ENCODE measurements at regions not wholly inside any gene's neighbourhood (a gene's known extent, or its start where the extent isn't known, plus 50 kb on each side); places are given as distances from the start of the nearest gene placed in this dataset.

DNA sequence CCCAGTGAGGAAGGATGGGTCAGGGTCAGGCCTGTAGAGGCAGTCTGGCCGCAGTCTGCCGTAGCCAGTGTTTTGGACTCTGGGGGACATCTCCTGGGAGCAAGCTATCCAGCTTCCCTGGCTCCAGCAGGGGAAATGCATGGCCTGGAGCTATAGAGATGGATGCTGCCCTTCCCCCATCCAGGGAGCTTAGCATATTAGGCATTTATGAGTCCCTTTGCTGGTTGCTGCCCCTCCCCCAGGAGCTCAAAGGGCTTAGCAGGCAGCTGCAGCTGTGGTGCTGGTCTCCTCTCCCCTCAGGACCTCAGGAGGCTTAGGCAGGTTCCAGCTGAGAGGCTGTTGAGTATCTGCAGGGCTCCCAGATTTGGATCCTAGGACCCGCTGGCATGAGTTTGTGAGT is 1158.7 kb downstream of the DTWD2 start:
- H2AFZ ChIP-seq (ENCODE audit: low read length): no peak overlapping the region
- no peak for TF ChIP-seq EZH2phosphoT487 (IDR thresholded peaks at IDR 0.05; ENCODE audit: low read length)
- TF ChIP-seq, protein P1, sequence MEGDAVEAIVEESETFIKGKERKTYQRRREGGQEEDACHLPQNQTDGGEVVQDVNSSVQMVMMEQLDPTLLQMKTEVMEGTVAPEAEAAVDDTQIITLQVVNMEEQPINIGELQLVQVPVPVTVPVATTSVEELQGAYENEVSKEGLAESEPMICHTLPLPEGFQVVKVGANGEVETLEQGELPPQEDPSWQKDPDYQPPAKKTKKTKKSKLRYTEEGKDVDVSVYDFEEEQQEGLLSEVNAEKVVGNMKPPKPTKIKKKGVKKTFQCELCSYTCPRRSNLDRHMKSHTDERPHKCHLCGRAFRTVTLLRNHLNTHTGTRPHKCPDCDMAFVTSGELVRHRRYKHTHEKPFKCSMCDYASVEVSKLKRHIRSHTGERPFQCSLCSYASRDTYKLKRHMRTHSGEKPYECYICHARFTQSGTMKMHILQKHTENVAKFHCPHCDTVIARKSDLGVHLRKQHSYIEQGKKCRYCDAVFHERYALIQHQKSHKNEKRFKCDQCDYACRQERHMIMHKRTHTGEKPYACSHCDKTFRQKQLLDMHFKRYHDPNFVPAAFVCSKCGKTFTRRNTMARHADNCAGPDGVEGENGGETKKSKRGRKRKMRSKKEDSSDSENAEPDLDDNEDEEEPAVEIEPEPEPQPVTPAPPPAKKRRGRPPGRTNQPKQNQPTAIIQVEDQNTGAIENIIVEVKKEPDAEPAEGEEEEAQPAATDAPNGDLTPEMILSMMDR (IDR thresholded peaks at IDR 0.05; ENCODE audit: low read length): no peak
- no peak for TF ChIP-seq EZH2 (optimal IDR thresholded peaks at IDR 0.05; ENCODE audit: low read depth, low read length)

DNA sequence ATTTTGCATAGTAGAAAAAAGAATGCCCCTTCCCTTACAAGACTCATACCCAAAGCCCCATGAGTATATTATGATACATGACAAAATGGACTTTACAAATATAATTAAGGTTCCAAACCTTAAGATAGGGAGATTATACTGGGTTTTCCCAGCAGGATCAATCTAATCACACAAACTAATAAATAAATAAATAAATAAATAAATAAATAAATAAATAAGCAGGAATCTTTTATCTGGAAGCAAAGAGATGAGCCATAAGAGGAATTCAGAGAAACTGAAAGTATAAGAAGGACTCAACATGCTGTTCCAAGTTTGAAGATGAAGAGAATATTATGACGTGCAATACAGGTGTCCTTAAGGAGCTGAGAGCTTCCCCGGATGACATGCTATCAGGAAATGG is 1174.5 kb downstream of the DTWD2 start:
- no peaks in the 10 kb centered on the region for H4K20me1 ChIP-seq (ENCODE audit: insufficient read depth, low read length)
- TF ChIP-seq, protein P1 (IDR thresholded peaks at IDR 0.05; ENCODE audit: low read length): no peak
- TF ChIP-seq EZH2phosphoT487 (IDR thresholded peaks at IDR 0.05; ENCODE audit: low read length) (no peak), EZH2 (optimal IDR thresholded peaks at IDR 0.05; ENCODE audit: low read depth, low read length) (no peak)
- H3K79me2 ChIP-seq (ENCODE audit: low read length): no peaks in the 10 kb centered on the region
- no peaks in the 10 kb centered on the region for H3F3A ChIP-seq (ENCODE audit: insufficient read depth, low read length)
- H3K27me3 ChIP-seq (replicated peaks; ENCODE audit: insufficient read depth, low read length): no peaks in the 10 kb centered on the region
- H3K4me1 ChIP-seq (ENCODE audit: low read length): no peaks in the 10 kb centered on the region
- no peak overlapping the region for H2AFZ ChIP-seq (ENCODE audit: low read length)
- H3K27ac ChIP-seq (ENCODE audit: low read length): no peak overlapping the region
- no peak overlapping the region for H3K4me3 ChIP-seq (ENCODE audit: low read length)
- no peaks in the 10 kb centered on the region for H3K9me3 ChIP-seq (replicated peaks; ENCODE audit: insufficient read depth, low read length)
- no peak overlapping the region for H3K9ac ChIP-seq (ENCODE audit: low read length)
- no peak overlapping the region for H3K4me2 ChIP-seq (ENCODE audit: low read depth, low read length)
- H3K9me2 ChIP-seq (replicated peaks; ENCODE audit: insufficient read depth, low read length): no peaks in the 10 kb centered on the region
- H3K36me3 ChIP-seq (replicated peaks; ENCODE audit: insufficient read depth, low read length): no peaks in the 10 kb centered on the region
- no peak for DNase-seq

More for the DNA sequence above, 1158.7 kb downstream of the DTWD2 start:
- Histone ChIP-seq H3K4me3 (ENCODE audit: low read length) (no peak overlapping the region), H3K9me3 (replicated peaks; ENCODE audit: insufficient read depth, low read length) (no peaks in the 10 kb centered on the region), H3K9ac (ENCODE audit: low read length) (no peak overlapping the region), H3K27ac (ENCODE audit: low read length) (no peak overlapping the region), H3F3A (ENCODE audit: insufficient read depth, low read length) (no peaks in the 10 kb centered on the region), H3K4me1 (ENCODE audit: low read length) (no peaks in the 10 kb centered on the region), H3K27me3 (replicated peaks; ENCODE audit: insufficient read depth, low read length) (no peaks in the 10 kb centered on the region), H3K36me3 (replicated peaks; ENCODE audit: insufficient read depth, low read length) (no peaks in the 10 kb centered on the region), H4K20me1 (ENCODE audit: insufficient read depth, low read length) (no peaks in the 10 kb centered on the region), H3K4me2 (ENCODE audit: low read depth, low read length) (no peak overlapping the region), H3K79me2 (ENCODE audit: low read length) (no peaks in the 10 kb centered on the region), H3K9me2 (replicated peaks; ENCODE audit: insufficient read depth, low read length) (no peaks in the 10 kb centered on the region)
- DNase-seq: no peak

DNA sequence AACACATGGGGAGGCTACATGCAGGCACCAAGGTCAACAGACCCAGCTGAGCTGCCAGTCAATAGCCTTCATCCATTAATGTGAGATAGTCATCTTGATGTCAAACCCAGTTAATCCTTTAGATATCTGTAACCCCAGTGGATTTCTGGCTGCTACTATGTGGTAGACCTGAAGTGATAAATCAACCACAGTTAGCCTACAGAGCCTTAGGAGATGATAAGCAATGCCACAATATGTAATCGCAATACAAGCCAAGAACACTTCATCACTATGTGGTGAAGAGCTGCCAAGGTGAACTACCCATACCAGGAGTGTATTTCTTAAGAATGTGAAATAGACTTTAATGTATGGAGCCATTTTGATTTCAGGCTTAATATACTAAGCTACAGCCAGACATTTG is 1175.5 kb downstream of the DTWD2 start:
- Histone ChIP-seq H3K4me1 (ENCODE audit: low read length) (no peaks in the 10 kb centered on the region), H3K9me2 (replicated peaks; ENCODE audit: insufficient read depth, low read length) (no peaks in the 10 kb centered on the region), H4K20me1 (ENCODE audit: insufficient read depth, low read length) (no peaks in the 10 kb centered on the region), H3F3A (ENCODE audit: insufficient read depth, low read length) (no peaks in the 10 kb centered on the region), H3K36me3 (replicated peaks; ENCODE audit: insufficient read depth, low read length) (no peaks in the 10 kb centered on the region), H3K27ac (ENCODE audit: low read length) (no peak overlapping the region), H3K4me3 (ENCODE audit: low read length) (no peak overlapping the region), H3K9me3 (replicated peaks; ENCODE audit: insufficient read depth, low read length) (no peaks in the 10 kb centered on the region), H3K4me2 (ENCODE audit: low read depth, low read length) (no peak overlapping the region), H2AFZ (ENCODE audit: low read length) (no peak overlapping the region), H3K79me2 (ENCODE audit: low read length) (no peaks in the 10 kb centered on the region), H3K27me3 (replicated peaks; ENCODE audit: insufficient read depth, low read length) (no peaks in the 10 kb centered on the region), H3K9ac (ENCODE audit: low read length) (no peak overlapping the region)
- DNase-seq: no peak
- TF ChIP-seq, protein P1 (IDR thresholded peaks at IDR 0.05; ENCODE audit: low read length): no peak
- TF ChIP-seq EZH2 (optimal IDR thresholded peaks at IDR 0.05; ENCODE audit: low read depth, low read length): no peak
- TF ChIP-seq EZH2phosphoT487 (IDR thresholded peaks at IDR 0.05; ENCODE audit: low read length): no peak
